ENCODE measurements at regions not wholly inside any gene's neighbourhood (a gene's known extent, or its start where the extent isn't known, plus 50 kb on each side); places are given as distances from the start of the nearest gene placed in this dataset.

GRCh38 chr5:67393211-67393610 lies 196.6 kb upstream of the CD180 start:
- no peak for TF ChIP-seq CTCF (IDR thresholded peaks at IDR 0.05)
- no peak for TF ChIP-seq POLR2A (IDR thresholded peaks at IDR 0.05)

Data from Peyer's patch (tissue), 4 donors.